Activated T-cell treated with anti-CD3 and anti-CD28 coated beads, Interleukin-2, amount 50 U/mL, for 48 hours (primary cell): ENCODE measurements at regions not wholly inside any gene's neighbourhood (a gene's known extent, or its start where the extent isn't known, plus 50 kb on each side); places are given as distances from the start of the nearest gene placed in this dataset.
"Not testable (repeated sequence)": the region's sequence is repeated elsewhere in the genome, so short reads cannot be mapped to it uniquely, and the experiment has no call there.

Source experiments
- DNase-seq, 2 experiments: peaks; one replicate each; pipeline ENCODE4 v3.0.0-alpha.2; 2020

DNA sequence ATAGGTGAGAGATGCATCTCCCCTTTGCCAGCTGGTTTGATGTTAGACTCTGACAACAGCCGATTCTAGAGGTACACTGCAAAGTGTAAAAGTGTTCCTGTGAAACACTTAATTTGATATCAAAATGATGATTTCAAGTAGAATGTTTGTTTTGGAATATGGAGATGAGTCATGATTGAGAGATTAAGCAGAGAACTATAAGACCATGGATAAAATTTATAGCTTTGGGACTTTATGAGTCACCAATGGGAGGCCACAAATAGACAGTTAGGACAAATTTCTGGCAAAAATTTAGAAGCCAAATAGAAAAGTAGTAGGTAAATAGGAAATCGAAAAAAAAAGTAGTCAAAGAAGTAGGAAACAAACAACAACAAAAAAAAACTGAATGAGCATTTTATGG, 672.5 kb downstream of the NSUN3 start:
- DNase-seq, result no peak

DNA sequence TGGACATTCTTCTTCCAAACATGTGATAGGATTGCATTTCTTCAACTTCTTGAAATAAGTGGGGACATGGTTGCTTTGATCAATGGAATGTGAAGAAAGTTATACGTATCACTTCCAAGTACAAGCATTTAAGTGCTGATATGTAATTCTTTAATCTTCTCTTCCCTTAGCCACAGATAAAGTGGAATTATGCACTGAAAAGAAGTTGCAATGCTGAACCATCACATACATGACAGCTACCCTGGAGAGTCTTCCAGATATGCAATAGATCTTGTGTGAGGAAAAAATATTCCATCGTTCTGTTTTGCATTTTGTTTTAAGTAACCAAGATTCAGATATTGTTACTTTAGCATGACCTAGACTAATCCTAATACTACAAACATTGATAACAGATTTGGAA, 674.3 kb downstream of the NSUN3 start:
- no peak for DNase-seq

DNA sequence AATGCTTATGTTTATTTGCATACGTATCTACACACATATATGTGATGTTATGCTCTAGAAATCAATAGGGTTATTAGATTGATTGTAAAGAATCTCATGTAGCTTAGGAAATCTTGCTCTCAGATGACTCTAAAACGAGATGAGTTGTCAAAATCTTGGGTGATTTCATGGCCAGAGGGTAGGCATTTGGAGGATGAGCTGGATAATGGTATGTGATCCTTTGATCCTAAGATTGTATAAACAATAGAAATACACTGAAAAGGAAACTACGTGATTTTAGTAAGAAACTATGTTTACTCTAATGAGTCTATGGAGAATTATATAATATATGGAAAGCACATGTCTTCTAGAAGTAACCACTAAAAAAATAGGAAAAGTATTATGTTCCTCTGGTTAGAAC, 676.6 kb downstream of the NSUN3 start:
- no peak for DNase-seq

DNA sequence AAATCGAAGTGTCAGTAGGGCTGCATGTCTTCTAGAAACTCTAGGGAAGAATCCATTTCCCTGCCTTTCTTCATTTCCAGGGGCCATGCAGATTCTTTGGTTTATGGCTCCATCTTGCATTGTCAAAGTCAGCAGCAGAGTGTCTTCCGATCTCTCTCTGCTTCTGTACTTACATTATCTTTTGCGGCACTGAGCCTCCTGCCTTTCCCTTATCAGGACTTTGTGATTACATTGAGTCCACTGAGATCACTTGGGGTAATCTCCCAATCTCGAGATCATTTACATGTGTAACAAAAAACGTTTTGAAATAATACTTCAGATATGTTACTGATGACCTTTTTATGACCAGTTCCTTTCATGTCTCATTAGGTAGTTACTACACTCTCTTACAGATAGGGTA, 695.9 kb downstream of the NSUN3 start:
- DNase-seq, result no peak

GRCh38 chr3:94772402-94772801, 709.5 kb downstream of the NSUN3 start:
- no peak for DNase-seq

DNA sequence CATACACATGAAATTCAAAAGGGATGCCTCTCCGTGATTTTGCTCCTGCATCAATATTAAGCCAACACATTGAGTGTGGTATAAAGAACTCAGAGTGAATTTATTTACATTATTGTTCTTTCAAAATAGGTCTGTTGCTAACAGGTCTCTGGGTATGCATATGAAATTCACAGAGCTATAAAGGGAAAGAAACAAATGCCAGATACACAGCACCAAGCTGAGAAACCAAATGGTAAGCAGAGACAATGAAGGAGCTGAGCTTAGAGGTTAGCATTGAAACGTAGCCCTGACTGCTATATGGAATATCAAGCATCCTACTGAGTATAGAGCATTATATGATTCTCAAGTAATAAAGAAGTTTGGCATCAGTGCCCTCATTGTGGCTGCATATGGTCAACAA, 712.9 kb downstream of the NSUN3 start:
- no peak for DNase-seq

GRCh38 chr3:94776401-94776915, 713.6 kb downstream of the NSUN3 start:
- DNase-seq, result no peak

DNA sequence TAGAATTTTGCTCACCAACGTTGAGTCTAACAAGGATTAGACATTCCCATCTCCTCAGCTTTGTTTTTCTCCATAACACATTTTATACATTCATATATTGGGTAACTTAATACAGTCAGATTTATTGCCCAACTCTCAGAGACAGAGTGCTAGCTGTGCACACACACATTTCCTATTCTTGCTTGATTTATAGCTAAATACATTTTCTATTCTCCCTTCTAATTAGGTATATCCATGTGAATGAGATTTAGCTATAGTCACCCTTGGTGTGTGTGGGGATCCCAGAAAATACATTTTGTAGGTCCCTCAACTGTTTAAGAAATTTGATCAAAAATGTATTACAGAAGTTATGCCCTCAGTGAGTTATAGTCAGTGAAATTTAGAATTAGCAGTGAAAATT, 715.4 kb downstream of the NSUN3 start:
- no peak for DNase-seq

GRCh38 chr3:94778814-94779494, 716.1 kb downstream of the NSUN3 start:
- DNase-seq, result no peak

DNA sequence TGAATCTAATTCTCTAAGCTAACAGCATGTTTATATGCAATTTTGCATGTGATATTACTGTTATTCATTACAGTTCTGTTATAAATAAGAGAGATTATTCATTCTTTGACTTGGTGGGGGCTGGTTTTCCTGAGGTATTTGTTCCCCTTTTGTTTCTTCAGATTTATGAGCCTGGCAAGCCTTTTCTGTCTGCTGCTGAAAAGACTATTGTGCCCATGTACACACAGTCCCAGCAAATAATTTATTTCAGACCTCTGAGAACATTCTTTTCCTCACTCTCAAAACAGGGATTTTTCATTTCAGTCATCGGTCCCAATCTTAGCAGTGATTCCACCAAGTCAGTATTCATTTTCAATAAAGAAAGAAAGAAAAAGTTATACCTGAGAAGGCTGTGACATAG, 716.8 kb downstream of the NSUN3 start:
- no peak for DNase-seq

DNA sequence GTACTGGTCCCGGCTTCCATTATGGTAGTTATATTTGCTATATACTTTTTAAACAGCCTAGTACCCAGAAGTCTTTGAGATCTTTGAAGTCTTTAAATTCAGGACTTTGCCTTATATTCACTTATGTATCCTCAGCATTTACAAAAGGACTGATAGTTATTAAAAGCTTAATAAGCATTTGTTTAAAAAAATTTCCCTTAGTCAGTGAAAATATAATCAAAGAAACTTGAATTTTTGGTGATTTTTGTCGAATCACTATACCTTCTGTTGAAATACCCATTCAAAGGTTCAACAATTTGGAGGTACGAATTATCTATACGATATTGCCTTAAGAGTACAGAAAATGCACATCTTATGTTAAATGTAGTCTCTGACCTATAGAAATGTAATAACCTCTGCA, 721.4 kb downstream of the NSUN3 start:
- no peak for DNase-seq

GRCh38 chr3:94787066-94787465, 724.2 kb downstream of the NSUN3 start:
- DNase-seq, result no peak

DNA sequence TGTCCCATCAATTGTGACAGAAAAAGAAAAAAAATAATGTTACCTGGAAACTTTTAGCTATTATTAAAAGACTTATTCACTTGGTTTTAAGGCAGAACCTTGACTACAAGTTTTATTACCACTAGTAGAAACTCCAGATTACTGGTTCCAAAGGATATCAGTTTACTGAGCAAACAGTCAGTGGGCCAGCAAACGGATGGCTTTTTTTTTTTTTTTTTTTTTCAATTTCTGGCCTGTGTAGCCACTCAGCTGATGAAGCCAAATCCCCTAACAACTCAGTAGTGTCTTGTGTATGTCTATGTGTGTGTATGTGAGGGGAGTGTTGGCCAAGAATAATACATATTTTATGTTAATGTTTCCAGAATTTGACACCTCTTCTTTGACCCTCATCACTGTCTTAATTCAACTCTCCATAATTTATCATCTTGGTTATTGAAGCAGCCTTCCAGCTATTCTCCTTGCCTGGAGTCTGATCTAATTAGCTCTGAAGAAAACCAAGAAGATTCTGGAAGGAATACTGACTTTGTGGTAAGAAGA, 724.9 kb downstream of the NSUN3 start:
- DNase-seq, result no peak

DNA sequence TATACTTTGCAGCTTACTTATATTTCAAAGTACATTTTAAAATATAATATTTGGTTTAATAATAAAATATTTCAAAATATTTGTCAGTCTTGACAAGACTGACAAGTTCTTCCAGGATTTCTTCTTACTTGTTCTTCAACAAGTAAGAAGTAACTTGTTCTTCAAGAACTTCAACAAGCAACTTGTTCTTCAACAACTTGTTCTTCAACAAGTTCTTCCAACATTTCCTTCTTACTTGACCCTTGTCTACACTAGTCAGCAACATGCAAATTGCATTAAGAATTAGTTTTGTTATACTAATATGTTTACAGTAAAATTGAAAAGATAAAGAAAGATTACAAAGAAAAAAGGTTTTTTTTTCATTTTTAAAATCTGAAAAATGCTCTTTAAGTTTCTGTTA, 731.7 kb downstream of the NSUN3 start:
- no peak for DNase-seq

DNA sequence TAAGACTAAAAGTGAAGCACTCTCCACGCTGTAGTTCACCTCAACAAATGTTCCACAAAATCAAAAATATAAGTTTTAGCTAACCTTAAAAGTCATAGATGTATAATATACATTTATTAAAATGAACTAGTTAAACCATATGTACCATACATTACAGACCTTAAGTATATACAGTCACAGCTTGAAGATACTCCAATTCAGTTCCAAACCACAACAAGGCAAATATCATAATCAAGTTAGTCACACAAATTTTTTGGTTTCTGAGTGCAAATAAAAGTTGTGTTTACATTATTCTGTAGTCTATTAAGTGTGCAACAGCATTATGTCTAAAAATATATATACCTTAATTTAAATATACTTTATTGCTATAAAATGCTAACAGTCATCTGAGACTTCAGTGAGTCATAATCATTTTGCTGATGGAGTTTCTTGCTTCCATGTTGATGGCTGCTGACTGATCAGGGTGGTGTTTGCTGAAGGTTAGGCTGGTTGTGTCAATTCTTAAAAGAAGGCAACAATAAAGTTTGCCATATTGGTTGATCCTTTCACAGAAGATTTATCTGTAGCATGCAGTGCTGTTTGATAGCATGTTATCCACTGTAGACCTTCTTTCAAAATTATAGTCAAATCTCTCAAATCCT, 736.7 kb downstream of the NSUN3 start:
- no peak for DNase-seq

DNA sequence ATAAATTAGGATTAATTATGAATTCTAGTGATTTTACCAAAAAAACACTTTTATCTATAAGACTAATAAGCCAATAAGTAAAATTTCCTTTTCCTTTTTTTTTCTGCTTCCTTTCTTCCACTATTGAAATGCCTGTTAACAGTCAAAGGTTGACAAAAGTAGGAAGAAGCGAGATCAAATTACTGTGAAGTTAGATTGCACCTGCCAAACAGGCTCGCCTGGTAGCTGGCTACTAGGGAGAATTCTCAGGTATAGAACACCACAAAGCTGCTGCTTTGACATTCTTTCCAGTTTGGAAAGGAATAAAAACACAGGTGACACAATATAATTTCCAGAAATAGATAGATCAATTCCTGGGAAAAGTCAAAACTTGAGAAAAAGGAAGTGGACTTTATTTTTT, 749.0 kb downstream of the NSUN3 start:
- no peak for DNase-seq

GRCh38 chr3:94821241-94821640, 758.4 kb downstream of the NSUN3 start:
- no peak for DNase-seq

DNA sequence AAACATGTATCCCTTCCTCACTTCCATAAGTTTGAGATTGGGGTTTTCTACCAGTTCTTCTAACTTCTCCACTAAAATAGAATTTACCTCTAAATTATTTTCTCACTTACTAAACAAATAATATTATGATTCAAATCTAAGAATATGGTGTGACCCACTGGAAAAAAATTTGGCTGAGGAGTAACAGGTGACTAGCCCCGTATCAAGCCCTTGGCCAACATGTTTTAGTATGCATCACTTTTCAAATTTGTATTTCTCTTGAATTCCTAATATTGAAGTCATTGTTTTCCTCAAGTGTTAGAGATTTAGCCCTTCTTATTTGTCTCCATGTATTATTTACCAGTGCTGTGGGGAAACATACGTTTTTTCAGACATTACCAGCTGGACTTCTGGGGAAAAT, 759.4 kb downstream of the NSUN3 start:
- DNase-seq, result no peak

DNA sequence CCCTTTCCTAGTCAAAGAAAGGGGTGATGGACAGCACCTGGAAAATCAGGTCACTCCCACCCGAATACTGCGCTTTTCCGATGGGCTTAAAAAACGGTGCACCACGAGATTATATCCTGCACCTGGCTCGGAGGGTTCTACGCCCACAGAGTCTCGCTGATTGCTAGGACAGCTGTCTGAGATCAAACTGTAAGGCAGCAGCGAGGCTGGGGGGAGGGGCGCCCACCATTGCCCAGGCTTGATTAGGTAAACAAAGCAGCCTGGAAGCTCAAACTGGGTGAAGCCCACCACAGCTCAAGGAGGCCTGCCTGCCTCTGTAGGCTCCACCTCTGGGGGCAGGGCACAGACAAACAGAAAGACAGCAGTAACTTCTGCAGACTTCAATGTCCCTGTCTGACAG, 783.4 kb downstream of the NSUN3 start:
- not testable (repeated sequence) for DNase-seq

GRCh38 chr3:94862703-94863102, 799.8 kb downstream of the NSUN3 start:
- no peak for DNase-seq

DNA sequence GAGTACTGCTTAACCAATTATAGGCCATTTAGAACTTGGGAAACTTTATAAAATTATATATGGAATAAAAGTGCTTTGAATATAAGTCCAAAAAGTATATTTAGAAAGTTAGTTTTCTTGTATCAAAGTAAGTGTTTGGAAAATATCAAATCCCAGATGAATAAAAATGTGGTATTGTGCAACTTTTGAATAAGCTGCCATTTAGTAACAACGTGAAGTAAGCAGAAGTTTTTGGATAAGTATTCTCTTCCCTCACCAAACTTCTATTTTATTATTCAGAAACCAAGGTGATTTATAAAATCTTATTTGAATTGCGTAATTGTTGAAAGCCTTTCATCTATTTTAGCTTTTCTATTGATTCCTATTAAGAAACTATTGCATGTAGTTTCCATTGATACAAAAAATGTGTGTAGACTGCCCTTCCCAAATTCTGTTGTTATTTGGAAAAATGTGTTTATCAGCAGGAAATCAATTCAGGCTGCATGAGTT, 806.2 kb downstream of the NSUN3 start:
- no peak for DNase-seq

DNA sequence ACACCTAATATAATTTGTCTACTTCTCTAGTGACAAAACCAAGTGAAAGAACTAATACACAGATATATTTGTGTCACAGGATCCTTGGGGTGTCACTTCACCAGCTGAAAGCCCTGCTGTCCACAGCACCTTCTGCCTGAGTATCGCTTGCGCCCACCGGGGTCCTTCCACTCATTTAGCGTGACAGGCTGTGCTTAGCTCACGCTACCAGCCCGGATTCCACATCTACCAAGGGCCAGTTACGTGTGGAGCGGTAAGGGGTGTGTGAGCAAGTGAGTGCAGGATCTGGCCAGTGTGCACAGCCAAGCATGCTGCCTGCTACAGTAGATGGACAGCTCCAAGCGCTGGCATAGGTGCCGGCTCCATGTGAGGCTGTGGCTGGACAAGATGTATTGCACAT, 810.9 kb downstream of the NSUN3 start:
- DNase-seq, result no peak

DNA sequence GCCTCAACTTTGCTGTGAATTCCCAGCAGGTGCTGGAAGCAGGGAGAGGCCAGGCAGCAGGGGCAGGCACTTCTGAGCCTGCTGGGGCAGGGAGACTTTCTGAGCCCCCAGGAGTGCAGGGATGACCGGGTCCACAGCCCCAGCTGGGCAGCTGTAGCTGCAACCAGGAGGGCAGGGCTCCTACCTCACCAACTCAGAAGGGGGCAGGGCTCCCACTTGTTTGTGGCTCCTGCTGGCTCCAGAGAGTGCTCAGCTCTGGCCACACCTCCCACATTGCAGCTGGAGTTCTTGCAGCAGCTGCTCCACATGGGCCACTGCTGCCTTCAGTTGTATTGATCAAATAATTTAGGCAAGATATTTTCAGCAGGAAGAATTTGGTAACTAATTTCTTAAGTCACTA, 812.3 kb downstream of the NSUN3 start:
- no peak for DNase-seq

- no peak for DNase-seq
These were observed 824.2 kb downstream of the NSUN3 start for GRCh38 chr3:94887065-94887464.
